GM12891 (cell line): ENCODE measurements at regions not wholly inside any gene's neighbourhood (a gene's known extent, or its start where the extent isn't known, plus 50 kb on each side); places are given as distances from the start of the nearest gene placed in this dataset.

ENCODE experiments used
- DNase-seq: peaks from one replicate; pipeline ENCODE4 v3.0.0; 2011; ENCODE audit warnings: low spot score; ENCODE audit not compliant: insufficient read length
- FAIRE-seq: peaks from 2 replicates; lab custom pipeline; 2011; peaks lifted over from hg19 to GRCh38; lab: Jason Lieb, UNC
- PAX5 ChIP-seq: IDR thresholded peaks from 2 replicates; pipeline ENCODE4 v1.6.1; 2011; ENCODE audit warnings: low read length, moderate library complexity, mild to moderate bottlenecking; ENCODE audit not compliant: insufficient read depth, severe bottlenecking
- POLR2A ChIP-seq: IDR thresholded peaks from 2 replicates; pipeline ENCODE4 v1.6.1; 2011; ENCODE audit warnings: low read depth, low read length, control low read depth
- POLR2AphosphoS5 ChIP-seq: IDR thresholded peaks from 2 replicates; pipeline ENCODE4 v1.6.1; 2011; ENCODE audit warnings: low read depth, low read length, control low read depth
- POU2F2 ChIP-seq: IDR thresholded peaks from 2 replicates; pipeline ENCODE4 v1.6.1; 2011; ENCODE audit warnings: low read depth, mild to moderate bottlenecking, control low read depth, low read length, moderate library complexity
- SPI1 ChIP-seq: IDR thresholded peaks from 2 replicates; pipeline ENCODE4 v1.6.1; 2011; ENCODE audit warnings: low read depth, low read length, control low read depth
- TAF1 ChIP-seq: IDR thresholded peaks from 2 replicates; pipeline ENCODE4 v1.6.1; 2011; ENCODE audit warnings: low read depth, low read length, control low read depth

GRCh38 chr13:94917824-94918223, 205.5 kb upstream of the SOX21 start:
- DNase-seq = no peak
- no peak for TF ChIP-seq POLR2AphosphoS5
- no peak for TF ChIP-seq POU2F2
- TF ChIP-seq PAX5 = no peak
- FAIRE-seq = no peak

- no peak for TF ChIP-seq POLR2A
- no peak for TF ChIP-seq PAX5
- no peak for TF ChIP-seq POU2F2
- TF ChIP-seq TAF1 = no peak
- TF ChIP-seq POLR2AphosphoS5 = no peak
- no peak for TF ChIP-seq SPI1
- DNase-seq (no peak), FAIRE-seq (no peak)
Measured at GRCh38 chr13:94914895-94915294, 202.6 kb upstream of the SOX21 start.

- DNase-seq (no peak), FAIRE-seq (no peak)
- TF ChIP-seq POLR2A = no peak
Measured at GRCh38 chr13:94906605-94907004, 194.3 kb upstream of the SOX21 start.

GRCh38 chr13:94902722-94903407, 190.5 kb upstream of the SOX21 start:
- TF ChIP-seq TAF1 = no peak
- no peak for TF ChIP-seq POLR2AphosphoS5
- TF ChIP-seq PAX5 = no peak
- no peak for TF ChIP-seq POU2F2
- no peak for TF ChIP-seq POLR2A
- no peak for TF ChIP-seq SPI1
- DNase-seq (no peak), FAIRE-seq (no peak)

- FAIRE-seq = no peak
- TF ChIP-seq TAF1 (no peak), POLR2A (no peak), POLR2AphosphoS5 (no peak), POU2F2 (no peak), SPI1 (no peak), PAX5 (no peak)
- no peak for DNase-seq
Measured at GRCh38 chr13:94901070-94901469, 188.7 kb upstream of the SOX21 start.

- TF ChIP-seq POLR2A = no peak
- TF ChIP-seq PAX5 = no peak
- TF ChIP-seq TAF1 = no peak
- no peak for TF ChIP-seq POLR2AphosphoS5
- no peak for TF ChIP-seq POU2F2
- no peak for TF ChIP-seq SPI1
- FAIRE-seq = no peak
- no peak for DNase-seq
Measured at GRCh38 chr13:94896719-94897317, 184.5 kb upstream of the SOX21 start.

- FAIRE-seq = no peak
- no peak for TF ChIP-seq POLR2AphosphoS5
- no peak for TF ChIP-seq SPI1
- TF ChIP-seq POU2F2 = no peak
- no peak for TF ChIP-seq PAX5
- TF ChIP-seq POLR2A = no peak
- TF ChIP-seq TAF1 = no peak
- no peak for DNase-seq
Measured at GRCh38 chr13:94896238-94896637, 183.9 kb upstream of the SOX21 start.

GRCh38 chr13:94886191-94886590, 173.8 kb upstream of the SOX21 start:
- no peak for FAIRE-seq
- TF ChIP-seq POLR2AphosphoS5 (no peak), SPI1 (no peak), POLR2A (no peak), TAF1 (no peak), POU2F2 (no peak)
- no peak for DNase-seq

GRCh38 chr13:94880463-94880862, 168.1 kb upstream of the SOX21 start:
- DNase-seq (no peak), FAIRE-seq (no peak)
- TF ChIP-seq TAF1 = no peak
- TF ChIP-seq POLR2A = no peak
- TF ChIP-seq POU2F2 = no peak
- TF ChIP-seq SPI1 = no peak
- TF ChIP-seq PAX5 = no peak
- no peak for TF ChIP-seq POLR2AphosphoS5

- no peak for DNase-seq
- no peak for TF ChIP-seq PAX5
- TF ChIP-seq POLR2AphosphoS5 = no peak
- TF ChIP-seq SPI1 = no peak
- no peak for TF ChIP-seq POU2F2
- no peak for TF ChIP-seq POLR2A
- TF ChIP-seq TAF1 = no peak
- FAIRE-seq = no peak
Measured at GRCh38 chr13:94878602-94879165, 166.3 kb upstream of the SOX21 start.
